ENCODE measurements at regions not wholly inside any gene's neighbourhood (a gene's known extent, or its start where the extent isn't known, plus 50 kb on each side); places are given as distances from the start of the nearest gene placed in this dataset.

GRCh38 chr4:18975916-18976808 lies 954.6 kb upstream of the LCORL start:
- H3K27ac ChIP-seq (ENCODE audit: low read length) = no peak overlapping the region
- no peak overlapping the region for H3K4me3 ChIP-seq (ENCODE audit: low read depth in 1 of 2, low read length in 2 of 2)
- no peaks in the 10 kb centered on the region for H3K36me3 ChIP-seq (ENCODE audit: control insufficient read depth in 1 of 2, insufficient read depth in 2 of 2, low read length in 2 of 2)
- H3K9me3 ChIP-seq (ENCODE audit: control insufficient read depth in 1 of 2, low read length in 2 of 2) = no peaks in the 10 kb centered on the region
- no peaks in the 10 kb centered on the region for H3K27me3 ChIP-seq (ENCODE audit: low read depth, low read length)
- no peaks in the 10 kb centered on the region for H3K4me1 ChIP-seq (ENCODE audit: control insufficient read depth in 1 of 2, insufficient read depth in 2 of 2, low read length in 2 of 2)

DNA sequence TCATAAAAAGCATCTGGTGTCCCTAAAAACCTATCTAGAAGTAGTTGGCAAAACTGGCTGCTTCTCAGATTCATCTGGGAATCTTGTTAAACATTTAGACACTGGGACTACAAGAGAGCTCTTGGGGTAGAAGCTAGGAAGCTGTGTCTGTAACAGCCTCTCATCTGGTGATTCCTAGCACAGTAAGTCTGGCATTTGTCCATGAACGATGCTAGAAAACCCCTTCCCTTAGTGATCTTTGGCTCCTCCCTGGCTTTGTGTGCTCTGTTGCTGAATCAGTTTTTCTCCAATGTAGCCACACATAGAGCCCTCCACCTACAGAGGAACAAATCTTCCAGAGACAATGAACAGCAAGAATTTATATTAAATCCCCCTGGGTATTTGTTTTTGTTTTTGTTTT lies 951.7 kb upstream of the LCORL start:
- Histone ChIP-seq H3K4me1 (ENCODE audit: control insufficient read depth in 1 of 2, insufficient read depth in 2 of 2, low read length in 2 of 2) (no peaks in the 10 kb centered on the region), H3K36me3 (ENCODE audit: control insufficient read depth in 1 of 2, insufficient read depth in 2 of 2, low read length in 2 of 2) (no peaks in the 10 kb centered on the region), H3K27ac (ENCODE audit: low read length) (no peak overlapping the region), H3K9me3 (ENCODE audit: control insufficient read depth in 1 of 2, low read length in 2 of 2) (peaks cover 0 to 5% of the 10 kb centered on the region in 2 donors), H3K27me3 (ENCODE audit: low read depth, low read length) (no peaks in the 10 kb centered on the region), H3K4me3 (ENCODE audit: low read depth in 1 of 2, low read length in 2 of 2) (no peak overlapping the region)

DNA sequence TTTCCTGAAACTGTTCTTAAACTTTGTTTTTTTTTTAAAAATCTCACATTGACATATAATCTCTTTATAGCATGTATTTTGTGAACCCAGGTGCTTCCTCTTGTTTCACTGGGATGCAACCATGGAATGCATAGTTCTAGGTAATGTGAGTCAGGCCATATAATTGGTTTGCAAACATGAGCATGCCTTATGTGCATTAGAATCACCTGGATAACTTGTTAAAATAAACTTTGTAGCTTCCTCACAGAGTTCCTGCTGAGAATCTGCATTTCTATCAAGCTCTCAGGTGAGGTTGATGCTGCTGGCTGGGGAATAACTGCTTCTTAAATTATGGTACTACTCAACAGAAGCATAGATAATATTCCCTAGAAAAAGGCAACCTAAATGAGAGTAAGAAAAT lies 940.3 kb upstream of the LCORL start:
- Histone ChIP-seq H3K36me3 (ENCODE audit: control insufficient read depth in 1 of 2, insufficient read depth in 2 of 2, low read length in 2 of 2) (no peaks in the 10 kb centered on the region), H3K27ac (ENCODE audit: low read length) (no peak overlapping the region), H3K4me1 (ENCODE audit: control insufficient read depth in 1 of 2, insufficient read depth in 2 of 2, low read length in 2 of 2) (no peaks in the 10 kb centered on the region), H3K4me3 (ENCODE audit: low read depth in 1 of 2, low read length in 2 of 2) (no peak overlapping the region), H3K9me3 (ENCODE audit: control insufficient read depth in 1 of 2, low read length in 2 of 2) (peaks cover 0 to 2% of the 10 kb centered on the region in 2 donors), H3K27me3 (ENCODE audit: low read depth, low read length) (no peaks in the 10 kb centered on the region)

- no peaks in the 10 kb centered on the region for H3K4me1 ChIP-seq (ENCODE audit: control insufficient read depth in 1 of 2, insufficient read depth in 2 of 2, low read length in 2 of 2)
- no peak overlapping the region for H3K27ac ChIP-seq (ENCODE audit: low read length)
- H3K27me3 ChIP-seq (ENCODE audit: low read depth, low read length) = no peaks in the 10 kb centered on the region
- no peak overlapping the region for H3K4me3 ChIP-seq (ENCODE audit: low read depth in 1 of 2, low read length in 2 of 2)
- no peaks in the 10 kb centered on the region for H3K36me3 ChIP-seq (ENCODE audit: control insufficient read depth in 1 of 2, insufficient read depth in 2 of 2, low read length in 2 of 2)
- no peaks in the 10 kb centered on the region for H3K9me3 ChIP-seq (ENCODE audit: control insufficient read depth in 1 of 2, low read length in 2 of 2)
These were observed 939.7 kb upstream of the LCORL start for GRCh38 chr4:18961266-18961665.

DNA sequence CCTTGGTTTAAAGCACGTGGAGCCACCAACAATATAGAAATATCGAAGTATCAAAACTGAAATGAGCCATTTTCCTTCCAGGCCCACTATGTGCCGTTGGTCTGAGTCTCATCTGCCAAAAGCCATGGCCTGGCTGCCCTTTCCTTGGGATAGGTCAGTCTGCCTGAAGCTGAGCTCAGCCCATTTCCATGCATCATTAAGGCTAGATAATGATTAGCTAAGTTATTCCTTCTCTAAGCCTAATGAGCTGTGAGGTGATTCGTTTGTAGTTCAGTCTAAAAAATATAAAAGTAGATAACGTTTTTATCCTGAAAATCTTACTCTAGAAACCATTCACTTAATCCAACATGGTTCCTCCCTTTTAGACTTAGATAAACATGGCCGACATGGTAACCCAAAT lies 936.2 kb upstream of the LCORL start:
- Histone ChIP-seq H3K4me3 (ENCODE audit: low read depth in 1 of 2, low read length in 2 of 2) (no peak overlapping the region), H3K9me3 (ENCODE audit: control insufficient read depth in 1 of 2, low read length in 2 of 2) (no peaks in the 10 kb centered on the region), H3K27me3 (ENCODE audit: low read depth, low read length) (no peaks in the 10 kb centered on the region), H3K27ac (ENCODE audit: low read length) (no peak overlapping the region), H3K36me3 (ENCODE audit: control insufficient read depth in 1 of 2, insufficient read depth in 2 of 2, low read length in 2 of 2) (no peaks in the 10 kb centered on the region), H3K4me1 (ENCODE audit: control insufficient read depth in 1 of 2, insufficient read depth in 2 of 2, low read length in 2 of 2) (no peaks in the 10 kb centered on the region)

- H3K4me3 ChIP-seq (ENCODE audit: low read depth in 1 of 2, low read length in 2 of 2) = no peak overlapping the region
- no peaks in the 10 kb centered on the region for H3K36me3 ChIP-seq (ENCODE audit: control insufficient read depth in 1 of 2, insufficient read depth in 2 of 2, low read length in 2 of 2)
- H3K4me1 ChIP-seq (ENCODE audit: control insufficient read depth in 1 of 2, insufficient read depth in 2 of 2, low read length in 2 of 2) = no peaks in the 10 kb centered on the region
- H3K9me3 ChIP-seq (ENCODE audit: control insufficient read depth in 1 of 2, low read length in 2 of 2) = no peaks in the 10 kb centered on the region
- no peak overlapping the region for H3K27ac ChIP-seq (ENCODE audit: low read length)
- no peaks in the 10 kb centered on the region for H3K27me3 ChIP-seq (ENCODE audit: low read depth, low read length)
These were observed 933.0 kb upstream of the LCORL start for GRCh38 chr4:18954538-18954937.

GRCh38 chr4:18953613-18954012 lies 932.1 kb upstream of the LCORL start:
- H3K4me1 ChIP-seq (ENCODE audit: control insufficient read depth in 1 of 2, insufficient read depth in 2 of 2, low read length in 2 of 2) = no peaks in the 10 kb centered on the region
- H3K9me3 ChIP-seq (ENCODE audit: control insufficient read depth in 1 of 2, low read length in 2 of 2) = no peaks in the 10 kb centered on the region
- no peaks in the 10 kb centered on the region for H3K36me3 ChIP-seq (ENCODE audit: control insufficient read depth in 1 of 2, insufficient read depth in 2 of 2, low read length in 2 of 2)
- no peak overlapping the region for H3K27ac ChIP-seq (ENCODE audit: low read length)
- H3K4me3 ChIP-seq (ENCODE audit: low read depth in 1 of 2, low read length in 2 of 2) = no peak overlapping the region
- H3K27me3 ChIP-seq (ENCODE audit: low read depth, low read length) = no peaks in the 10 kb centered on the region

DNA sequence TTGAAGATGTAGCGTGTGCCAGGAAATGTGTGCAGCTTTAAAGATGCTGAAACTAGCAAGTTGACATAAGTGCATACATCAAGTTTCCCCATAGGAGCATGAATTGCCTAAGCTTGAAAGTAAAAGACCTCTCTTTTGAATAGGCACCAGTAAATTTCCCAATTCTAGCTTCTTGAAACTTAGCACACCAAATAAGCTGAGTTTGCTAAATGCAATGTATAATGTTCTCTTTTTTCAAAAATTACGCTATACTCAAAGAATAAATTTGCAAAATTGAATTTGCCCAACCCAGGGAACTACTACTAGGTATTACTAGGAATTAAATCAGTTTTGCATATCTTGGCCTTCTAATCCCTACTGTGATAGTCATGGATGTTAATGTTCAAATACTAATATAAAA lies 923.9 kb upstream of the LCORL start:
- Histone ChIP-seq H3K27ac (ENCODE audit: low read length) (no peak overlapping the region), H3K36me3 (ENCODE audit: control insufficient read depth in 1 of 2, insufficient read depth in 2 of 2, low read length in 2 of 2) (no peaks in the 10 kb centered on the region), H3K9me3 (ENCODE audit: control insufficient read depth in 1 of 2, low read length in 2 of 2) (no peaks in the 10 kb centered on the region), H3K4me3 (ENCODE audit: low read depth in 1 of 2, low read length in 2 of 2) (no peak overlapping the region), H3K27me3 (ENCODE audit: low read depth, low read length) (no peaks in the 10 kb centered on the region), H3K4me1 (ENCODE audit: control insufficient read depth in 1 of 2, insufficient read depth in 2 of 2, low read length in 2 of 2) (no peaks in the 10 kb centered on the region)

DNA sequence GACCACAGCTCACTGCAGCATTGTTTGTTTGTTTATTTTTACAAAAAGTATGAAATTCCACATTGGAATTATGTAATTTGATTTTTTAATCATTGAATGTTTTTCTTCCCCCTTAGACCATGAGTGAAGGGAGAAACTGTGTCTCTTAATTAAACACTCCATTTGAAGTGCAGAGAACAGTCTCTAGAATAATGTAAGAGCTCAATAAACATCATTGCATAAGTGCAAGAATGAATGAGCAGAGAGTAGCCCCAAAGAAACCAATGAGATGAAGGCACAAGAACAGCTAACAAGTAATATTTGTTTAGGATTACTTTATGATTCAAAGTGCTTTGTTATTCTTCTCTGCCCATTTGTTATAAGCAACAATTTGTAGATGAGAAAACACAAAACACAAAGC lies 921.3 kb upstream of the LCORL start:
- H3K36me3 ChIP-seq (ENCODE audit: control insufficient read depth in 1 of 2, insufficient read depth in 2 of 2, low read length in 2 of 2) = no peaks in the 10 kb centered on the region
- H3K4me1 ChIP-seq (ENCODE audit: control insufficient read depth in 1 of 2, insufficient read depth in 2 of 2, low read length in 2 of 2) = no peaks in the 10 kb centered on the region
- no peak overlapping the region for H3K27ac ChIP-seq (ENCODE audit: low read length)
- no peaks in the 10 kb centered on the region for H3K9me3 ChIP-seq (ENCODE audit: control insufficient read depth in 1 of 2, low read length in 2 of 2)
- H3K4me3 ChIP-seq (ENCODE audit: low read depth in 1 of 2, low read length in 2 of 2) = no peak overlapping the region
- H3K27me3 ChIP-seq (ENCODE audit: low read depth, low read length) = no peaks in the 10 kb centered on the region

GRCh38 chr4:18938343-18939099 lies 917.0 kb upstream of the LCORL start:
- no peaks in the 10 kb centered on the region for H3K36me3 ChIP-seq (ENCODE audit: control insufficient read depth in 1 of 2, insufficient read depth in 2 of 2, low read length in 2 of 2)
- H3K4me1 ChIP-seq (ENCODE audit: control insufficient read depth in 1 of 2, insufficient read depth in 2 of 2, low read length in 2 of 2) = no peaks in the 10 kb centered on the region
- H3K27me3 ChIP-seq (ENCODE audit: low read depth, low read length) = no peaks in the 10 kb centered on the region
- no peaks in the 10 kb centered on the region for H3K9me3 ChIP-seq (ENCODE audit: control insufficient read depth in 1 of 2, low read length in 2 of 2)
- H3K4me3 ChIP-seq (ENCODE audit: low read depth in 1 of 2, low read length in 2 of 2) = no peak overlapping the region
- H3K27ac ChIP-seq (ENCODE audit: low read length) = no peak overlapping the region

- no peak overlapping the region for H3K4me3 ChIP-seq (ENCODE audit: low read depth in 1 of 2, low read length in 2 of 2)
- H3K4me1 ChIP-seq (ENCODE audit: control insufficient read depth in 1 of 2, insufficient read depth in 2 of 2, low read length in 2 of 2) = no peaks in the 10 kb centered on the region
- H3K9me3 ChIP-seq (ENCODE audit: control insufficient read depth in 1 of 2, low read length in 2 of 2) = no peaks in the 10 kb centered on the region
- no peaks in the 10 kb centered on the region for H3K27me3 ChIP-seq (ENCODE audit: low read depth, low read length)
- no peak overlapping the region for H3K27ac ChIP-seq (ENCODE audit: low read length)
- H3K36me3 ChIP-seq (ENCODE audit: control insufficient read depth in 1 of 2, insufficient read depth in 2 of 2, low read length in 2 of 2) = no peaks in the 10 kb centered on the region
These were observed 916.2 kb upstream of the LCORL start for GRCh38 chr4:18937746-18938145.

Measured in muscle layer of duodenum (tissue), 2 donors.